ENCODE measurements at regions not wholly inside any gene's neighbourhood (a gene's known extent, or its start where the extent isn't known, plus 50 kb on each side); places are given as distances from the start of the nearest gene placed in this dataset.

GRCh38 chr12:115506822-115507559 is 770.5 kb downstream of the MED13L start:
- DNase-seq (ENCODE audit: low read depth) = no peak

GRCh38 chr12:115504306-115505290 is 772.9 kb downstream of the MED13L start:
- no peak for DNase-seq (ENCODE audit: low read depth)

- no peak for DNase-seq (ENCODE audit: low read depth)
Observed at GRCh38 chr12:115500872-115501271, 776.6 kb downstream of the MED13L start.

- DNase-seq (ENCODE audit: low read depth) = no peak
Observed at GRCh38 chr12:115495300-115495699, 782.2 kb downstream of the MED13L start.

- DNase-seq (ENCODE audit: low read depth) = no peak
Observed at GRCh38 chr12:115492553-115492952, 784.9 kb downstream of the MED13L start.

- no peak for DNase-seq (ENCODE audit: low read depth)
Observed at GRCh38 chr12:115491511-115492250, 785.8 kb downstream of the MED13L start.

GRCh38 chr12:115489253-115489652 is 788.2 kb downstream of the MED13L start:
- DNase-seq (ENCODE audit: low read depth) = no peak

- DNase-seq (ENCODE audit: low read depth) = no peak
Observed at GRCh38 chr12:115485967-115486366, 791.5 kb downstream of the MED13L start.

- DNase-seq (ENCODE audit: low read depth) = no peak
Observed at GRCh38 chr12:115485503-115485902, 792.0 kb downstream of the MED13L start.

- DNase-seq (ENCODE audit: low read depth) = no peak
Observed at GRCh38 chr12:115482943-115483342, 794.5 kb downstream of the MED13L start.

GRCh38 chr12:115481141-115481540 is 796.4 kb downstream of the MED13L start:
- no peak for DNase-seq (ENCODE audit: low read depth)

- DNase-seq (ENCODE audit: low read depth) = no peak
Observed at GRCh38 chr12:115478505-115478904, 794.5 kb upstream of the TBX3 start.

GRCh38 chr12:115474539-115475353 is 790.8 kb upstream of the TBX3 start:
- DNase-seq (ENCODE audit: low read depth) = no peak

- DNase-seq (ENCODE audit: low read depth) = no peak
Observed at GRCh38 chr12:115473257-115473956, 789.4 kb upstream of the TBX3 start.

GRCh38 chr12:115472852-115473251 is 788.9 kb upstream of the TBX3 start:
- DNase-seq (ENCODE audit: low read depth) = no peak

GRCh38 chr12:115470977-115471376 is 787.0 kb upstream of the TBX3 start:
- no peak for DNase-seq (ENCODE audit: low read depth)

GRCh38 chr12:115470526-115470925 is 786.6 kb upstream of the TBX3 start:
- DNase-seq (ENCODE audit: low read depth) = no peak

- DNase-seq (ENCODE audit: low read depth) = no peak
Observed at GRCh38 chr12:115468087-115468510, 784.1 kb upstream of the TBX3 start.

GRCh38 chr12:115467531-115467930 is 783.6 kb upstream of the TBX3 start:
- no peak for DNase-seq (ENCODE audit: low read depth)

GRCh38 chr12:115466076-115466475 is 782.1 kb upstream of the TBX3 start:
- DNase-seq (ENCODE audit: low read depth) = no peak

- no peak for DNase-seq (ENCODE audit: low read depth)
Observed at GRCh38 chr12:115464661-115465060, 780.7 kb upstream of the TBX3 start.

All from CMK (cell line).